ENCODE measurements at regions not wholly inside any gene's neighbourhood (a gene's known extent, or its start where the extent isn't known, plus 50 kb on each side); places are given as distances from the start of the nearest gene placed in this dataset.

- DNase-seq = no peak
These were observed 561.3 kb downstream of the CCER1 start for GRCh38 chr12:90393652-90394051.

DNA sequence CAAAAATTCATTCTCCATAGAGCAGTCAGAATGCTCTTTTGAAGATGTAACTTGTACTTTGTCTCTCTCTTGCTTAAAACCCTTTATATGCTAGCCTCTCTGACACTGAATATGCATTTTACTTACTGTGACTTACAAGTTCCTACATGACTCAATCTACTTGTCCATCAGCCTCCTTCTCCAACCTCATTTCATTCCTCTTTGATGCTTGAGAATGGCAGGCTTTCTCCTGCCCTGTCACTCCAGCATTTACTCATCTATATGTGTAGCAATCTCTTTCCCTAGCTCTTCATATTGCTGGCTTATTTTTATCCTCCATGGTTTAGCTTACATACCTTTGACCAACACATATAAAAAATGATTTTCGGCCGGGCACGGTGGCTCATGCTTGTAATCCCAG lies 561.9 kb downstream of the CCER1 start:
- no peak for DNase-seq

DNA sequence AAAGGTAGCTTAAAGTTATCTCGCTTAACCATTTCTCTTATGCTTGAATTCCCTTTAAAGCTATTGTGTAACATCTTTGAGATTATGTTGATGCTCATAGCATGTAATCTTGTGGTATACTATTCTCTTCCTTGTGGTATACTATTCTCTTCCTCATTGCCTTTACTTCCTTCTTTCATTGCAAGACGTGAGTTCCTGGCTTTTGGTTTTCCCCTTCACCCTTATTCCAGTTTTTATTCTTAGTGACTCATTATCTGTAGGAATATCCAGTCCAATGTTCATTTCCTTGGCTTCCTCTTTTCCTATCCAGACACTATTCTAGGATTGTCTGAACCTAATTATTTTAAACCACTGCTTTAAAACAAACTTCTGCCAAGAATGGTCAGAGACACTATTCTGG lies 564.0 kb downstream of the CCER1 start:
- no peak for DNase-seq

GRCh38 chr12:90368081-90368480 lies 586.9 kb downstream of the CCER1 start:
- no peak for DNase-seq

DNA sequence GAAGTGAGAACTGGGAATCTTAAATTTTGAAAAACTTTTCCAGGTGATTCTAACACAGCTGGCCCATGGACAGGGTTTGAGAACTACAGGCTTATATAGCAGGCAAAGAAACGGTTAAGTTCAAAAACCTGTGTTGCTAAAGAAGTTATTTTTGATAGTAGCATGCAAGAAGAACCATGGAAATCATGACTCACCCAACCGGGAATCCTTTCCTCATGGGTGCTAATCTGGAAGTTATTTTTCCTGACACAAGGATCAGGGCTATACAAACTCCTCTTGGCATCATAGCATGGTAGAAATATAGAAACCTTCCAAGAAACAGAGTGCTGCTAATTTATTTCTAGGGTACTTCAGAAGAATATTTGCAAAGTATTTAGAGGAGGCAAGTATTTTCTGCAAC lies 588.7 kb downstream of the CCER1 start:
- DNase-seq = no peak

GRCh38 chr12:90360300-90360699 lies 594.7 kb downstream of the CCER1 start:
- DNase-seq = no peak

DNA sequence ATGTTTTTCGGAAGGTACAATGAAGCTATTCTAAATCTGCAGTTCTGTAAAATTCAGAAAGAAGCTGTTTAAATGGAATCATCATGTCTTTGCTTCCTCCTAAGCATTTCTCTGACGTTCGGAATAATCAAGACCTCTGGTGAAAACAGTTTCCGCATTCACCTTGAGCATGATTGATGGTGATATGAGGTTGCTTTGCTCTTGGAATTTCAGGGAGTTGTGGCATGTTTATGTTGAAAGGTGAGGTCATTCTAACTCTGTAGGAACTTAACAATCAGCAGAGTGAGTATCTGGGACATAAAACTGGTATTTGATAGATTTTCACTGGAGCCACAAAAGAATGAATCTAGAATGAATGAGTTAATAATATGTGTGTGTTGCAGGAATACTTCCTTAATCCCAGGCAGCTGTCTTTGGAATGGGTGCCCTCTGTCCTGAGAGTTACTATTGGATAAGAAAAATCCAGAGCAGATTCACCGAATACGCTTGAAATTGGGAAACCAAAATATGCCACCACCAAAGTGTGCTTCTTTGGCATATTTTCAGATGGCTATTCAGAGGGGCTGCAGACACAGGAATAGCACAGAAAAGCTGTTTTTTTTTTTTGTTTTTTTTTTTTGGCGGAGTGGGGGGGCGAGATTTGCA lies 599.1 kb downstream of the CCER1 start:
- no peak for DNase-seq

- DNase-seq = no peak
These were observed 611.0 kb downstream of the CCER1 start for GRCh38 chr12:90343966-90344365.

DNA sequence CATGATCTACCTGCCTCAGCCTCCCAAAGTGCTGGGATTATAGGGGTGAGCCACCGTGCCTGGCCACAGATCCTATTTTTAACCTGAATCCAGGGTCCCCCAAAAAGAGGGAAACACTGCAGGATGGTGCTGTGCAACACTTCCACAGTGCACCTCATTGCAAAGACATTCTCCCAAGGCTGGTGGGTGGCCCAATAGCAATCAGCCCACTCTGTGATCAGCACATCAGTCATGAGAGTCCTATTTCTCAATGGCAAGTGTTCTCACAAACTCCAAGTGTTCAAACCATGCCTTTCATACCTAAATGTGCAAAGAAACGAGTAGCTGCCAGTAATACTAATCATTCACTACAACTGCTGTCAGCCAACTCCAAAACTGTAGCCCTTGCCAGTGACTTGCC lies 612.9 kb downstream of the CCER1 start:
- DNase-seq = no peak

- no peak for DNase-seq
These were observed 615.1 kb downstream of the CCER1 start for GRCh38 chr12:90339837-90340236.

DNA sequence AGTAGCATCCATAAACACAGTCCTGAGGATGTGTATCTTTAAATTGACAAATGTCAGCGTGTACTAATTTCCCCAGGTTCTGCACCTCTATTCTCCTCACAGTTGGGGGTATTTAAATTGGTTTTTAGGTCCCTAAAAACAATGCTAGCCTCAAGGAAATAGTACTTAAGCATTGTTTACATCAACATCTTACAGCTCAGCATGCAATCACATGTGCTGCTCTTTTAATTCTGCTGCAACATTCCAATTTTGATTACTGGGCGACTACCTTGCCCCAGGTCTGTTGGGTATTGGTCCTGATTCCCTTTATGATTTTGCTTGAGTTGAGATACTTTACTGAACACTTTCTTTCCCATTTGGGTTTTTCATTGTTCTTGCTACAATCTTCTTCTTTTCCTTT lies 616.6 kb downstream of the CCER1 start:
- DNase-seq = no peak

GRCh38 chr12:90337018-90337417 lies 618.0 kb downstream of the CCER1 start:
- DNase-seq = no peak

DNA sequence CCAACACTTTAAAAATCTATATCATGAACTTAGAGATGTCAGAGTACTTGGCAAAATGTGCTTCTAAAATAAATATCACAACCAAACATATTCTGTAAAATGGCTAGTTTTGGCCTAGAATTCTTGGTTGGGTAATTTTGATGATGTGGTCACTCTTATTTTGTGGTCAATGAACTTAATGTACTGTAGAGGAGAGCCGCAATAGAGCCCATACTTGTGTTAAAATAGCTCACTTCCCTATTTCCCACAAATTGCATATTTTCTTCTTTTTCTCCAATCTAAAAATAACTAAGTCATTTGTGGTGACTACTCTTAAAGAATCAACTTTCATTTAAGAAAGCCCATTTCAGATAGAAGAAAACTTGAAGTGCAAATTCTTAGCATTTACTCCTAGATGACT lies 619.4 kb downstream of the CCER1 start:
- DNase-seq = no peak

- DNase-seq = no peak
These were observed 621.0 kb downstream of the CCER1 start for GRCh38 chr12:90333939-90334338.

DNA sequence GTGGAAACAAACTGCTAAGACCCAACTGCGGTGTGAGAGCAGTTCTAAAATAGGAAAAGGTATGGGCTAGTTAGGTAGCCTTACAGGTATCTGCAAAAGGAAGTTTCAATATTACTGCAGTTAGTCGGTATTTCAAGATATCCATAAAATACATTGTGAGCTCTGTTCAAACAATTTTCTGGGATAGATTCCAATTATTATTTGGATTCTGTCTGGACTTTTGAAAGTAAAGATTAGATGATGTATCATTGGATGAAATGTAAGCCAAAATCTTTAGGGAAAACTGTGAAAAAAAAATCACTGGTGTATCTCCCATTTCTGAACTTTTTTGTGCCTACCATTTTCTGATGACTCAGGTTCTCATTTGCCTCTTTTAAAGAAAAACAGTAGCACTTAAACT lies 621.6 kb downstream of the CCER1 start:
- no peak for DNase-seq

DNA sequence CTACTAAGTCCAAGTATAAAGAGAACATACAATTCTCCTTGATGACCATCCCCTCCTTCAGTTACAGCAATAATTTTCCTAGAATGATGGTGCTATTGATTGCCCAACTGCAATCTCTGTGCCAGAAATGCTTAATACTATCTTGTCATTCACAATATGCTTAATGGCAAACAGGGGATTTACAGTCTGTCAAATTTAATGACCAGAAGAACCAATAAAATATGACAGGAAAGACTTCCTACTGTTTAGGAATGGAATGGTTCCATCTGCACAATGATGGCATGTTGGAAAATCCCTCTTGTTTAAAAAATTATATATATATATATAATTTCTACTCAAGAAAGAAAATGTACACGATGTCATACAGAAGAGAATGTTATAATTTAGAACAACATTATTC lies 623.2 kb downstream of the CCER1 start:
- DNase-seq = no peak

GRCh38 chr12:90331262-90331661 lies 622.6 kb upstream of the ATP2B1 start:
- DNase-seq = no peak

GRCh38 chr12:90327793-90328743 lies 619.4 kb upstream of the ATP2B1 start:
- DNase-seq = no peak

GRCh38 chr12:90323217-90323616 lies 614.6 kb upstream of the ATP2B1 start:
- no peak for DNase-seq

- DNase-seq = no peak
These were observed 613.4 kb upstream of the ATP2B1 start for GRCh38 chr12:90322006-90322405.

GRCh38 chr12:90321369-90321768 lies 612.7 kb upstream of the ATP2B1 start:
- no peak for DNase-seq

DNA sequence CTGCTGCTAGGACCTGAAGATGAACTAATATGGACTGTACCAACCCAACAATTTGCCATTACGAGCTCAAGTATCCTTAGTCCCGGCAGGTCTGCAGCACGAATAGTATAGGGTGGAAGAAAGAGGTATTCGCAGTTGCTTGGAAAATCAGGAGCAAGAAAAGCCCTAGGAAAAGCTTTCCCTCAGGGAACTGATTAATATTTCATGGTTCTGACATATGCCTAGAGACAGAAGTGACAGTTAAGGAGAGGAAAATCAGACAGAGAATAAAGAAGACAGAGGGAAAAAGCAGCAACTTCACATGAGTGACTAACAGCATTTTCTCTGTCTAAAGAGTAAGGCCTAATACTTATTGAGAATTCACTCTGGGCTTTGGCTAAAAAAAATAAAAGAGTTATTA lies 602.9 kb upstream of the ATP2B1 start:
- DNase-seq = no peak

DNA sequence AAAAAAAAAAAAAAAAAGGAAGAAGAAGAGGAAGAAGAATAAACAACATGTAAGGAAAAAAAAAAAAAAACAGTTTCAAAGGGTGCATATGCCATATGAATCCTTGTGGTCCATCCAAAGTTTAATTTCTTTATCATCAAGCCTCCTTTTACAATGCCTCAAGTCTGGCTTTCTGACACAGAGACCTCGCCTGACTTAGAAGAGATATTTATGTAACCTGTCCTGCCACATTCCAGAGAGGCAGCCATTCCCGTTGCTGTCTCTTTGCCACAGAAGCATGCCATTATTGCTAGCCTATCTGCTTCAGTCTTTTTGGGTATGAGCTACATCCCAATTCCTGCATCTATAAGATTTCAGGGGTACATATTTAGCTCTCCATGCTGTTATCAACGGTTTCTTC lies 596.7 kb upstream of the ATP2B1 start:
- DNase-seq = no peak

GRCh38 chr12:90304231-90304630 lies 595.6 kb upstream of the ATP2B1 start:
- no peak for DNase-seq

DNA sequence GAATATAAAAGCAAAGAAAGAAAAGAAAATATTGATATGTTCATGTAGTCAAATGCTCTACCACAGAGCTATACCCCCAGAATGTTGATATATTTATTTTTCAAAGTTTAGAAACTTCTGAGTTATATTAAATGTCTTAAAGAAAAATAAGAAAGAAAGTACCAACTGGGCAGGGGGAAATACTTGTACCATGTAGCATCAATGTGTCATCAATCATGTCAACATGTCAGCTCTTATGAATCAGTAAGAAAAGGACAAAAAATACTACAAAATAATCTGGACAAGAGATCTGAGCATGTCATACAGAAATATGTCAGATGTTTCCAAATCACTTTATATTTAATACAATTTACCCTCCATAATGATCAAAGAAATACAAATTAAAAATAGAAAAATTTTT lies 595.1 kb upstream of the ATP2B1 start:
- no peak for DNase-seq

All from NCI-H187 treated with DMSO at 0.1 percent for 48 hours (cell line).